ENCODE measurements at regions not wholly inside any gene's neighbourhood (a gene's known extent, or its start where the extent isn't known, plus 50 kb on each side); places are given as distances from the start of the nearest gene placed in this dataset.

GRCh38 chr10:78454123-78454645 is 420.5 kb downstream of the RPS24 start:
- TF ChIP-seq CTCF (IDR thresholded peaks at IDR 0.05) = no peak
- no peak for TF ChIP-seq EP300 (IDR thresholded peaks at IDR 0.05)
- no peak for TF ChIP-seq POLR2A (IDR thresholded peaks at IDR 0.05)
